ENCODE measurements at regions not wholly inside any gene's neighbourhood (a gene's known extent, or its start where the extent isn't known, plus 50 kb on each side); places are given as distances from the start of the nearest gene placed in this dataset.

GRCh38 chr14:71491931-71492330, 440.3 kb upstream of the RGS6 start:
- DNase-seq (ENCODE audit: low read depth, low spot score), result no peak

- no peak for DNase-seq (ENCODE audit: low read depth, low spot score)
These were observed 439.9 kb upstream of the RGS6 start for GRCh38 chr14:71492346-71492745.

- no peak for DNase-seq (ENCODE audit: low read depth, low spot score)
These were observed 434.6 kb upstream of the RGS6 start for GRCh38 chr14:71497645-71498086.

- no peak for DNase-seq (ENCODE audit: low read depth, low spot score)
These were observed 434.0 kb upstream of the RGS6 start for GRCh38 chr14:71498212-71498611.

- DNase-seq (ENCODE audit: low read depth, low spot score), result no peak
These were observed 433.2 kb upstream of the RGS6 start for GRCh38 chr14:71499018-71499417.

- no peak for DNase-seq (ENCODE audit: low read depth, low spot score)
These were observed 424.5 kb upstream of the RGS6 start for GRCh38 chr14:71507681-71508080.

GRCh38 chr14:71508901-71509300, 423.3 kb upstream of the RGS6 start:
- DNase-seq (ENCODE audit: low read depth, low spot score), result no peak

- DNase-seq (ENCODE audit: low read depth, low spot score), result no peak
These were observed 421.1 kb upstream of the RGS6 start for GRCh38 chr14:71511152-71511551.

GRCh38 chr14:71514941-71515919, 417.0 kb upstream of the RGS6 start:
- no peak for DNase-seq (ENCODE audit: low read depth, low spot score)

GRCh38 chr14:71521238-71522135, 410.7 kb upstream of the RGS6 start:
- no peak for DNase-seq (ENCODE audit: low read depth, low spot score)

- no peak for DNase-seq (ENCODE audit: low read depth, low spot score)
These were observed 408.5 kb upstream of the RGS6 start for GRCh38 chr14:71523630-71524319.

GRCh38 chr14:71524320-71524982, 407.8 kb upstream of the RGS6 start:
- DNase-seq (ENCODE audit: low read depth, low spot score), result no peak

- no peak for DNase-seq (ENCODE audit: low read depth, low spot score)
These were observed 406.5 kb upstream of the RGS6 start for GRCh38 chr14:71525663-71526221.

- DNase-seq (ENCODE audit: low read depth, low spot score), result no peak
These were observed 405.8 kb upstream of the RGS6 start for GRCh38 chr14:71526388-71526787.

- no peak for DNase-seq (ENCODE audit: low read depth, low spot score)
These were observed 404.4 kb upstream of the RGS6 start for GRCh38 chr14:71527838-71528237.

- DNase-seq (ENCODE audit: low read depth, low spot score), result no peak
These were observed 402.4 kb upstream of the RGS6 start for GRCh38 chr14:71529848-71530247.

- DNase-seq (ENCODE audit: low read depth, low spot score), result no peak
These were observed 399.9 kb upstream of the RGS6 start for GRCh38 chr14:71532344-71532743.

- no peak for DNase-seq (ENCODE audit: low read depth, low spot score)
These were observed 399.4 kb upstream of the RGS6 start for GRCh38 chr14:71532790-71533189.

- DNase-seq (ENCODE audit: low read depth, low spot score), result no peak
These were observed 398.8 kb upstream of the RGS6 start for GRCh38 chr14:71533390-71533789.

GRCh38 chr14:71533800-71534199, 398.4 kb upstream of the RGS6 start:
- DNase-seq (ENCODE audit: low read depth, low spot score), result no peak

GRCh38 chr14:71534506-71534905, 397.7 kb upstream of the RGS6 start:
- DNase-seq (ENCODE audit: low read depth, low spot score), result no peak

Measured in activated CD4-positive, CD25-positive, alpha-beta regulatory T cell treated with anti-CD3 and anti-CD28 coated beads, Interleukin-2, amount 50 U/mL, for 16 hours (primary cell).